GM12873 (cell line): ENCODE measurements at regions not wholly inside any gene's neighbourhood (a gene's known extent, or its start where the extent isn't known, plus 50 kb on each side); places are given as distances from the start of the nearest gene placed in this dataset.

Source experiments
- TF ChIP-seq, protein P1 (sequence below): IDR thresholded peaks from 2 replicates; pipeline ENCODE4 v1.5.1; 2012; ENCODE audit warnings: low read depth, mild to moderate bottlenecking, moderate library complexity, low read length, control low read depth; ENCODE audit not compliant: insufficient read depth; ENCODE audit errors: missing control alignments

DNA sequence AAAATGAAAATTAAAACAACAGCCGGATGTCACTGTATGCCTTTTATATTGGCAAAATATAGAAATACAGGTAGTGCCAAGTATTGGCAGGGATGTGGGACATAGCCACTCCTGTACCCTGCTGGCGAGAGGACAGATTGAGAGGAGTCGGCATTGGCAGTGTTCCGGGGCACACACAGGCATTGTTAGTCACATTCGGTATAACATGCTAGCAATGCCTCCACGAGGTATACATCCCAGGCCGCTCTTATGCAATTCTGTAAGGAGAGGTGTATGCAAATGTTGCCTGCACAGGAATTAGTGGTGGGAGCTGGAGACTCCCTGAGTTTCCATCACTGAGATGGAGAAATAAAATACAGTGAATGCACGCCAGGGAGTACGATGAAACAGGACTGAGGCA, 99.4 kb upstream of the DLG1 start:
- TF ChIP-seq, protein P1, sequence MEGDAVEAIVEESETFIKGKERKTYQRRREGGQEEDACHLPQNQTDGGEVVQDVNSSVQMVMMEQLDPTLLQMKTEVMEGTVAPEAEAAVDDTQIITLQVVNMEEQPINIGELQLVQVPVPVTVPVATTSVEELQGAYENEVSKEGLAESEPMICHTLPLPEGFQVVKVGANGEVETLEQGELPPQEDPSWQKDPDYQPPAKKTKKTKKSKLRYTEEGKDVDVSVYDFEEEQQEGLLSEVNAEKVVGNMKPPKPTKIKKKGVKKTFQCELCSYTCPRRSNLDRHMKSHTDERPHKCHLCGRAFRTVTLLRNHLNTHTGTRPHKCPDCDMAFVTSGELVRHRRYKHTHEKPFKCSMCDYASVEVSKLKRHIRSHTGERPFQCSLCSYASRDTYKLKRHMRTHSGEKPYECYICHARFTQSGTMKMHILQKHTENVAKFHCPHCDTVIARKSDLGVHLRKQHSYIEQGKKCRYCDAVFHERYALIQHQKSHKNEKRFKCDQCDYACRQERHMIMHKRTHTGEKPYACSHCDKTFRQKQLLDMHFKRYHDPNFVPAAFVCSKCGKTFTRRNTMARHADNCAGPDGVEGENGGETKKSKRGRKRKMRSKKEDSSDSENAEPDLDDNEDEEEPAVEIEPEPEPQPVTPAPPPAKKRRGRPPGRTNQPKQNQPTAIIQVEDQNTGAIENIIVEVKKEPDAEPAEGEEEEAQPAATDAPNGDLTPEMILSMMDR, result no peak

GRCh38 chr3:197394464-197395321, 96.3 kb upstream of the DLG1 start:
- TF ChIP-seq, protein P1, result no peak

- TF ChIP-seq, protein P1, result no peak
Observed at GRCh38 chr3:197393711-197394110, 95.3 kb upstream of the DLG1 start.

DNA sequence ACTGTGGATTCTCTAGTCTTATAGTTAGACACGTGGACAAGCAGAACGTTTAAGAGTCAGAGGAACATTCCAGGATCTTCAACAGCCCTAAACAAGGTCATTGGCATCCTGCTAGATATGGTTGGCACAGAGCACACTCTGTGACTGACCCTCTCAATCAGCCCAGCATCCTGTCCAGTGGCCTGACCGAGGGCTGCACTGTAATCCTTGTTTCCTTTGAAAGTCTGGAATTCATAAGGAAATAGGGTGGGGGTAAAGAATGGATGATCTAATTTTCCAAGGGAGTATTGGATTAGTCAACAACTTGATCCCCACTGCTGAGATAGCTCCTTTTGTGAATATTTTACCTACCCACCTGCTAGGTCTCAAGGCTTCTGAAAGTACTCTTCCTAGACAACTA, 94.5 kb upstream of the DLG1 start:
- TF ChIP-seq, protein P1, result no peak

GRCh38 chr3:197381371-197381770, 83.0 kb upstream of the DLG1 start:
- TF ChIP-seq, protein P1, result no peak

GRCh38 chr3:197380786-197381185, 82.4 kb upstream of the DLG1 start:
- TF ChIP-seq, protein P1, result no peak

DNA sequence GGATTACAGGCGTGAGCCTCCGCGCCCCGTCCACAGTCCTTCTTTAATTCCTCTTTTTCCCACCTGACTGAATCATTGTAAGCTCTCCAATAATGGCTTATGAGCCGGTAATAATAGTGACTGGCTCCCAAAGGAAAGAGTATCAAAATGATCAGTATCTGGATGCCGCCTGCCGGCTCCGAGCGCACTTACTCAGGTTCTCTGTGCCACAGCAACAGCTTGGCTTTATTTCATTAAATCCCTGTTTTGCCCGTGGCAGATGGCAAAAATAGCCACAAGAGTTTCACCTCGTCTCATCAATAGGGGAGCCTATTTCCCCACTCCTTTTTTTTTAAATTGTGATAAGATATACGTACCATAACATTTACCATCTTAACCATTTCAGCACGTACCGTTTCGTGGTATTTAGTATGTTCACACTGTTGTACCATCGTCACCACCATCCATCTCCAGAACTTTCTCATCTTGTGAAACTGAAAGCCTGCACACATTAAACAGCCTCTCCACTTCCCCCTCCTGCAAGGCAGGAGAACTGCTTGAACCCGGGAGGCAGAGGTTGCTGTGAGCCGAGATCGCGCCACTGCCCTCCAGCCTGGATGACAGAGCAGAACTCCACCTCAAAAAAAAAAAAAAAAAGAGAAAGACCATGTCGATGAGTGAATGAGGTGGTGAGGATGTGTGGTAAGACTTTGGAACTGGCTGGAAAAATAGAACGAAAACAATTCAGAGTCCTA, 80.7 kb upstream of the DLG1 start:
- TF ChIP-seq, protein P1, result no peak
